GM12892 (cell line): ENCODE measurements at regions not wholly inside any gene's neighbourhood (a gene's known extent, or its start where the extent isn't known, plus 50 kb on each side); places are given as distances from the start of the nearest gene placed in this dataset.

Source experiments
- POLR2A ChIP-seq: IDR thresholded peaks from 2 replicates; pipeline ENCODE4 v1.6.1; 2011; ENCODE audit warnings: low read depth, low read length, control low read depth
- POLR2AphosphoS5 ChIP-seq: IDR thresholded peaks from 2 replicates; pipeline ENCODE4 v1.6.1; 2011; ENCODE audit warnings: low read depth, low read length, control low read depth
- TAF1 ChIP-seq: IDR thresholded peaks from 2 replicates; pipeline ENCODE4 v1.6.1; 2011; ENCODE audit warnings: low read depth, mild to moderate bottlenecking, control low read depth, low read length, borderline replicate concordance

GRCh38 chr2:200243441-200243840 is 63.1 kb upstream of the SPATS2L start:
- TF ChIP-seq POLR2A: no peak
- TF ChIP-seq TAF1: no peak
- TF ChIP-seq POLR2AphosphoS5: no peak
